22Rv1 (cell line): ENCODE measurements at regions not wholly inside any gene's neighbourhood (a gene's known extent, or its start where the extent isn't known, plus 50 kb on each side); places are given as distances from the start of the nearest gene placed in this dataset.

ENCODE experiments used
- CTCF ChIP-seq: fragments of 450-650 bp; IDR thresholded peaks from 2 replicates; pipeline ENCODE4 v1.5.1; 2017; ENCODE audit warnings: mild to moderate bottlenecking
- ZFX ChIP-seq: fragments of 450-650 bp; IDR thresholded peaks from 2 replicates; pipeline ENCODE4 v1.6.1; 2017; ENCODE audit warnings: antibody characterized with exemption, borderline replicate concordance

GRCh38 chr11:131198161-131199014 lies 172.0 kb upstream of the NTM start:
- TF ChIP-seq CTCF (no peak), ZFX (no peak)
